CD14-positive monocyte (primary cell): ENCODE measurements at regions not wholly inside any gene's neighbourhood (a gene's known extent, or its start where the extent isn't known, plus 50 kb on each side); places are given as distances from the start of the nearest gene placed in this dataset.
"Not testable (repeated sequence)": the region's sequence is repeated elsewhere in the genome, so short reads cannot be mapped to it uniquely, and the experiment has no call there.

Experiments used
- DNase-seq, 3 donors: peaks; one replicate each; pipeline ENCODE4 v3.0.0-alpha.2; 2011 to 2022
- H2AFZ ChIP-seq: 2 replicates; pipeline ENCODE4 v1.6.0; 2012; ENCODE audit warnings: mild to moderate bottlenecking, low read depth, low read length, inconsistent platforms; ENCODE audit not compliant: insufficient read depth, poor library complexity, severe bottlenecking
- H3K27ac ChIP-seq, 2 donors: 1 replicate in 1 of 2; 2 replicates in 1 of 2; pipeline ENCODE4 v1.5.1; 2012 to 2013; ENCODE audit warnings: low read length in 2 of 2, control low read depth in 1 of 2, inconsistent platforms in 1 of 2, low read depth in 1 of 2, mild to moderate bottlenecking in 1 of 2
- H3K27me3 ChIP-seq, 2 donors: one replicate each; pipeline versions ENCODE4 v1.6.0 to v1.6.1; 2011 to 2013; ENCODE audit warnings: low read length in 2 of 2; ENCODE audit not compliant: control insufficient read depth in 2 of 2, insufficient read depth in 2 of 2
- H3K36me3 ChIP-seq, 2 donors: replicated peaks in 1 of 2; 1 replicate in 1 of 2; 2 replicates in 1 of 2; pipeline versions ENCODE4 v1.5.1 to v1.6.1; 2012 to 2013; ENCODE audit warnings: low read length in 2 of 2, control low read depth in 1 of 2, inconsistent platforms in 1 of 2, mild to moderate bottlenecking in 1 of 2; ENCODE audit not compliant: insufficient read depth in 2 of 2, control insufficient read depth in 1 of 2
- H3K4me1 ChIP-seq, 2 donors: 1 replicate in 1 of 2; 2 replicates in 1 of 2; pipeline versions ENCODE4 v1.5.1 to v1.6.1; 2012 to 2013; ENCODE audit warnings: low read length in 2 of 2, control low read depth in 1 of 2, inconsistent platforms in 1 of 2, mild to moderate bottlenecking in 1 of 2, moderate library complexity in 1 of 2; ENCODE audit not compliant: insufficient read depth in 2 of 2, control insufficient read depth in 1 of 2
- H3K4me2 ChIP-seq: replicated peaks from 2 replicates; pipeline ENCODE3; 2012; ENCODE audit warnings: low read length, moderate library complexity, mild to moderate bottlenecking; ENCODE audit not compliant: poor library complexity, severe bottlenecking; ENCODE audit errors: extremely low read depth
- H3K4me3 ChIP-seq, 3 experiments: fragments of 200-600 bp in 1 of 3; sonication (generic) in 1 of 3; replicated peaks in 1 of 3; 1 replicate in 2 of 3; 2 replicates in 1 of 3; pipeline ENCODE4 v1.5.1; 2011 to 2013; ENCODE audit warnings: low read length in 3 of 3, mild to moderate bottlenecking in 3 of 3, control low read depth in 2 of 3, low read depth in 2 of 3, inconsistent platforms in 1 of 3, moderate library complexity in 1 of 3
- H3K79me2 ChIP-seq: 2 replicates; pipeline ENCODE4 v1.6.0; 2012; ENCODE audit warnings: mild to moderate bottlenecking, control low read depth, inconsistent platforms, low read length, moderate library complexity; ENCODE audit not compliant: insufficient read depth
- H3K9ac ChIP-seq: 2 replicates; pipeline ENCODE4 v1.6.0; 2017; ENCODE audit warnings: low read length, mild to moderate bottlenecking; ENCODE audit not compliant: insufficient read depth, poor library complexity, severe bottlenecking
- H3K9me3 ChIP-seq, 2 donors: replicated peaks in 1 of 2; 1 replicate in 1 of 2; 2 replicates in 1 of 2; pipeline versions ENCODE4 v1.5.1 to v1.6.1; 2012 to 2013; ENCODE audit warnings: low read length in 2 of 2, control low read depth in 1 of 2; ENCODE audit not compliant: control insufficient read depth in 1 of 2, insufficient read depth in 1 of 2
- H4K20me1 ChIP-seq: 2 replicates; pipeline ENCODE4 v1.6.0; 2012; ENCODE audit warnings: mild to moderate bottlenecking, low read length, control low read depth, moderate library complexity; ENCODE audit not compliant: insufficient read depth
- H3K27ac Mint-ChIP-seq, 7 donors: one replicate each; pipeline ENCODE4 v1.8.0; 2020; ENCODE audit warnings: mild to moderate bottlenecking in 7 of 7, mixed read lengths in 7 of 7, moderate library complexity in 6 of 7, inconsistent platforms in 2 of 7
- H3K27me3 Mint-ChIP-seq, 3 donors: one replicate each; pipeline ENCODE4 v1.8.0; 2021 to 2022; ENCODE audit warnings: low read depth in 3 of 3, mild to moderate bottlenecking in 3 of 3, mixed read lengths in 3 of 3, moderate library complexity in 3 of 3, inconsistent platforms in 1 of 3
- H3K36me3 Mint-ChIP-seq, 2 donors: one replicate each; pipeline ENCODE4 v1.8.0; 2020; ENCODE audit warnings: mixed read lengths in 2 of 2, inconsistent platforms in 1 of 2, mild to moderate bottlenecking in 1 of 2
- H3K4me1 Mint-ChIP-seq: one replicate; pipeline ENCODE4 v1.8.0; 2020; ENCODE audit warnings: mild to moderate bottlenecking, mixed read lengths
- H3K4me3 Mint-ChIP-seq, 2 donors: one replicate each; pipeline ENCODE4 v1.8.0; 2020; ENCODE audit warnings: mild to moderate bottlenecking in 2 of 2, mixed read lengths in 2 of 2, moderate library complexity in 1 of 2
- H3K9me3 Mint-ChIP-seq, 7 donors: one replicate each; pipeline ENCODE4 v1.8.0; 2020 to 2022; ENCODE audit warnings: mixed read lengths in 7 of 7, mild to moderate bottlenecking in 6 of 7, moderate library complexity in 6 of 7, inconsistent platforms in 2 of 7
- WGBS: methylation state at CpG from one replicate; pipeline ENCODE4 v1.1.5; 2013; ENCODE audit warnings: missing lambda C conversion rate; ENCODE audit not compliant: insufficient coverage; 5-methylcytosine and 5-hydroxymethylcytosine counted together
- intact Hi-C, 2 donors: fragments of 100-400 bp; cut with micrococcal nuclease; formaldehyde crosslinking; loops; one replicate each; pipeline versions ENCODE4 v1.15.0 to v1.15.1; 2023
- TF ChIP-seq, protein P1 (sequence below): fragments of 200-600 bp; IDR thresholded peaks from one replicate; pipeline ENCODE4 v1.8.0; 2022; ENCODE audit warnings: antibody characterized with exemption, mild to moderate bottlenecking

DNA sequence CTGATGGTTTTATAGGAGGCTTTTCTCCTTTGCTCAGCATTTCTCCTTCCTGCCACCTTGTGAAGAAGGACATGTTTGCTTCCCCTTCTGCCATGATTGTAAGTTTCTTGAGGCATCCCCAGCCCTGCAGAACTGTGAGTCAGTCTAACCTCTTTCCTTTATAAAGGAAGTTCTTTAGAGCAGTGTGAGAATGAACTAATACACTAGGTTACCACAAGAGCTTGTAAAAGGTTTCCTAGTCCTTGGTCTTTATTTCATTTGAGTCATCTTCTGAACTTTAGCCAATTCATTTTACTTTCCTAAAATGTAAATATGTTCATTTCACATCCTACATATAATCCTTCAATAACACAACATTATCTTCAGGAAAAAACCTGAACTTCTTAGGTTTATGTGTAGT lies 365.3 kb downstream of the HHIPL2 start:
- Histone ChIP-seq H3K79me2 (no peaks in the 10 kb centered on the region), H3K27ac (no peak overlapping the region), H3K9me3 (no peaks in the 10 kb centered on the region), H3K36me3 (no peaks in the 10 kb centered on the region), H4K20me1 (no peaks in the 10 kb centered on the region), H3K4me3 (no peak overlapping the region), H3K4me2 (no peak overlapping the region), H3K27me3 (no peaks in the 10 kb centered on the region), H2AFZ (no peak overlapping the region), H3K4me1 (no peaks in the 10 kb centered on the region), H3K9ac (no peak overlapping the region)
- Mint-ChIP-seq H3K4me3 (no peak overlapping the region), H3K27me3 (no peaks in the 10 kb centered on the region), H3K36me3 (no peaks in the 10 kb centered on the region), H3K4me1 (no peaks in the 10 kb centered on the region), H3K27ac (no peak overlapping the region), H3K9me3 (peaks cover 5 to 16% (median 12%) of the 10 kb centered on the region in 7 donors)
- intact Hi-C loops = no loop called here
- TF ChIP-seq, protein P1, sequence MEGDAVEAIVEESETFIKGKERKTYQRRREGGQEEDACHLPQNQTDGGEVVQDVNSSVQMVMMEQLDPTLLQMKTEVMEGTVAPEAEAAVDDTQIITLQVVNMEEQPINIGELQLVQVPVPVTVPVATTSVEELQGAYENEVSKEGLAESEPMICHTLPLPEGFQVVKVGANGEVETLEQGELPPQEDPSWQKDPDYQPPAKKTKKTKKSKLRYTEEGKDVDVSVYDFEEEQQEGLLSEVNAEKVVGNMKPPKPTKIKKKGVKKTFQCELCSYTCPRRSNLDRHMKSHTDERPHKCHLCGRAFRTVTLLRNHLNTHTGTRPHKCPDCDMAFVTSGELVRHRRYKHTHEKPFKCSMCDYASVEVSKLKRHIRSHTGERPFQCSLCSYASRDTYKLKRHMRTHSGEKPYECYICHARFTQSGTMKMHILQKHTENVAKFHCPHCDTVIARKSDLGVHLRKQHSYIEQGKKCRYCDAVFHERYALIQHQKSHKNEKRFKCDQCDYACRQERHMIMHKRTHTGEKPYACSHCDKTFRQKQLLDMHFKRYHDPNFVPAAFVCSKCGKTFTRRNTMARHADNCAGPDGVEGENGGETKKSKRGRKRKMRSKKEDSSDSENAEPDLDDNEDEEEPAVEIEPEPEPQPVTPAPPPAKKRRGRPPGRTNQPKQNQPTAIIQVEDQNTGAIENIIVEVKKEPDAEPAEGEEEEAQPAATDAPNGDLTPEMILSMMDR = no peak
- no peak for DNase-seq

DNA sequence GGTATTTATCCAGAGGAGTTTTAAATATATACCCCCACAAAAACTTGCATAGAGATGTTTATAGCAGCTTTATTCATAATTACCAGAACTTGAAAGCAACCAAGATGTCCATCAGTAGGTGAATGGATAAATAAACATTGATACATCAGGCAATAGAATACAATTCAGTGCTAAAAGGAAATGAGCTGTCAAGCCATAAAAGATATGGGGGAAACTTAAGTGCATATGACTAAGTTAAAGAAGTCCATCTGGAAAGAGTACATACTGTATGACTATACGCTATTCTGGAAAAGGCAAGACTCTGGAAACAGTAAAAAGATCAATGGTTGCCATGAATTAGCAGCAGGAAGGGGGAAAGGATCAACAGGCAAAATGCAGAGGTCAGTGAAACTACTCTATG lies 366.7 kb downstream of the HHIPL2 start:
- Mint-ChIP-seq H3K4me3 (no peak overlapping the region), H3K27me3 (no peaks in the 10 kb centered on the region), H3K4me1 (no peaks in the 10 kb centered on the region), H3K36me3 (no peaks in the 10 kb centered on the region), H3K27ac (no peak overlapping the region), H3K9me3 (peaks cover 6 to 18% (median 13%) of the 10 kb centered on the region in 7 donors)
- no peaks in the 10 kb centered on the region for H3K36me3 ChIP-seq
- H3K9me3 ChIP-seq = no peaks in the 10 kb centered on the region
- H3K9ac ChIP-seq = no peak overlapping the region
- H3K27me3 ChIP-seq = no peaks in the 10 kb centered on the region
- H4K20me1 ChIP-seq = no peaks in the 10 kb centered on the region
- intact Hi-C loops = no loop called here
- no peak for DNase-seq
- no CpG with 5 or more reads among the region's 1 CpG for WGBS
- no peaks in the 10 kb centered on the region for H3K4me1 ChIP-seq
- no peak overlapping the region for H3K4me2 ChIP-seq
- TF ChIP-seq, protein P1 = no peak
- H3K79me2 ChIP-seq = no peaks in the 10 kb centered on the region
- no peak overlapping the region for H2AFZ ChIP-seq
- no peak overlapping the region for H3K27ac ChIP-seq
- H3K4me3 ChIP-seq = no peak overlapping the region

GRCh38 chr1:222177496-222177895 lies 370.4 kb downstream of the HHIPL2 start:
- no CpG with 5 or more reads among the region's 4 CpGs for WGBS

More at GRCh38 chr1:222177496-222177895, 370.4 kb downstream of the HHIPL2 start:
- H3K4me1 Mint-ChIP-seq, H3K4me3 Mint-ChIP-seq, H2AFZ ChIP-seq, H3K9ac ChIP-seq, H3K36me3 ChIP-seq, H3K27ac ChIP-seq, H3K27me3 Mint-ChIP-seq, H3K9me3 ChIP-seq, H3K36me3 Mint-ChIP-seq, DNase-seq, H3K4me2 ChIP-seq, H3K79me2 ChIP-seq, H3K27ac Mint-ChIP-seq, H3K4me3 ChIP-seq, H4K20me1 ChIP-seq, H3K4me1 ChIP-seq, H3K27me3 ChIP-seq, intact Hi-C loops: not testable (repeated sequence)
- H3K9me3 Mint-ChIP-seq = peaks cover 0 to 12% (median 6%) of the 10 kb centered on the region in 7 donors
